ENCODE measurements at regions not wholly inside any gene's neighbourhood (a gene's known extent, or its start where the extent isn't known, plus 50 kb on each side); places are given as distances from the start of the nearest gene placed in this dataset.
A peak's percentile ranks its signal among the peaks of the same experiment; 100 is the strongest.

- no peak for TF ChIP-seq POLR2AphosphoS5 (IDR thresholded peaks at IDR 0.05; ENCODE audit: low read depth, low read length)
- no peak for TF ChIP-seq TCF7L2 (IDR thresholded peaks at IDR 0.05; ENCODE audit: low read depth, low read length)
- TF ChIP-seq REST (IDR thresholded peaks at IDR 0.05; ENCODE audit: insufficient read depth in 1 of 2, low read depth in 2 of 2, low read length in 1 of 2): no peak
- TF ChIP-seq SIN3A (IDR thresholded peaks at IDR 0.05; ENCODE audit: borderline replicate concordance, insufficient read depth, low read depth, low read length): no peak
- no peak for TF ChIP-seq CTCF (IDR thresholded peaks at IDR 0.05)
- ATAC-seq (no peak), DNase-seq (ENCODE audit: low read depth, low spot score) (no peak)
- Histone ChIP-seq H3K9me3 (ENCODE audit: control insufficient read depth, insufficient read depth, low read depth, low read length) (no peaks in the 10 kb centered on the region), H3K4me1 (ENCODE audit: control insufficient read depth, insufficient read depth, low read length) (no peaks in the 10 kb centered on the region), H3K27ac (ENCODE audit: low read length) (no peak overlapping the region), H3K27me3 (ENCODE audit: control insufficient read depth, insufficient read depth, low read length) (no peaks in the 10 kb centered on the region), H3K36me3 (ENCODE audit: control insufficient read depth, insufficient read depth, low read length) (no peaks in the 10 kb centered on the region), H3K4me3 (ENCODE audit: low read depth in 2 of 2, low read length in 2 of 2) (no peak overlapping the region)
- intact Hi-C loops (cut with micrococcal nuclease; ENCODE audit: unreplicated experiment) (no loop called here), in situ Hi-C loops (cut with HindIII; ENCODE audit: low pct_unique_long_range_greater_than_20kb, low sequenced_read_pairs) (no loop called here)
- POLR2A ChIA-PET: no interaction called here
- CTCF ChIA-PET: no interaction called here
- no TSS peak for BruUV-seq (replicated peaks)
These were observed 330.1 kb downstream of the FAT3 start for GRCh38 chr11:92554688-92555087.

- intact Hi-C loops (cut with micrococcal nuclease; ENCODE audit: unreplicated experiment): no loop called here
- in situ Hi-C loops (cut with HindIII; ENCODE audit: low pct_unique_long_range_greater_than_20kb, low sequenced_read_pairs): no loop called here
- BruUV-seq (replicated peaks): no TSS peak
- TF ChIP-seq REST (IDR thresholded peaks at IDR 0.05; ENCODE audit: insufficient read depth in 1 of 2, low read depth in 2 of 2, low read length in 1 of 2) (peak; percentile 57 to 80; a peak in 3 of 4 replicates), POLR2AphosphoS5 (IDR thresholded peaks at IDR 0.05; ENCODE audit: low read depth, low read length) (no peak)
- ChIA-PET POLR2A (no interaction called here), CTCF (no interaction called here)
- H3K36me3 ChIP-seq (ENCODE audit: control insufficient read depth, insufficient read depth, low read length): no peaks in the 10 kb centered on the region
- no peak for DNase-seq (ENCODE audit: low read depth, low spot score)
- H3K4me3 ChIP-seq (ENCODE audit: low read depth in 2 of 2, low read length in 2 of 2): no peak overlapping the region
- H3K4me1 ChIP-seq (ENCODE audit: control insufficient read depth, insufficient read depth, low read length): no peaks in the 10 kb centered on the region
- no peaks in the 10 kb centered on the region for H3K9me3 ChIP-seq (ENCODE audit: control insufficient read depth, insufficient read depth, low read depth, low read length)
- ATAC-seq: no peak
- H3K27ac ChIP-seq (ENCODE audit: low read length): no peak overlapping the region
- no peaks in the 10 kb centered on the region for H3K27me3 ChIP-seq (ENCODE audit: control insufficient read depth, insufficient read depth, low read length)
These were observed 331.8 kb downstream of the FAT3 start for GRCh38 chr11:92556431-92556830.

All from Panc1 (cell line).